ENCODE measurements at regions not wholly inside any gene's neighbourhood (a gene's known extent, or its start where the extent isn't known, plus 50 kb on each side); places are given as distances from the start of the nearest gene placed in this dataset.

- Histone ChIP-seq H3K27me3 (no peaks in the 10 kb centered on the region), H3K27ac (no peak overlapping the region), H3K9me3 (no peaks in the 10 kb centered on the region), H3K36me3 (peaks cover 12% of the 10 kb centered on the region), H3K4me3 (no peak overlapping the region), H3K4me1 (peaks cover 0 to 23% of the 10 kb centered on the region in 2 donors)
- DNase-seq (ENCODE audit: low spot score): no peak
- no peak for TF ChIP-seq CTCF (IDR thresholded peaks at IDR 0.05)
Measured at GRCh38 chr20:19901226-19901625, 115.9 kb upstream of the NAA20 start.

DNA sequence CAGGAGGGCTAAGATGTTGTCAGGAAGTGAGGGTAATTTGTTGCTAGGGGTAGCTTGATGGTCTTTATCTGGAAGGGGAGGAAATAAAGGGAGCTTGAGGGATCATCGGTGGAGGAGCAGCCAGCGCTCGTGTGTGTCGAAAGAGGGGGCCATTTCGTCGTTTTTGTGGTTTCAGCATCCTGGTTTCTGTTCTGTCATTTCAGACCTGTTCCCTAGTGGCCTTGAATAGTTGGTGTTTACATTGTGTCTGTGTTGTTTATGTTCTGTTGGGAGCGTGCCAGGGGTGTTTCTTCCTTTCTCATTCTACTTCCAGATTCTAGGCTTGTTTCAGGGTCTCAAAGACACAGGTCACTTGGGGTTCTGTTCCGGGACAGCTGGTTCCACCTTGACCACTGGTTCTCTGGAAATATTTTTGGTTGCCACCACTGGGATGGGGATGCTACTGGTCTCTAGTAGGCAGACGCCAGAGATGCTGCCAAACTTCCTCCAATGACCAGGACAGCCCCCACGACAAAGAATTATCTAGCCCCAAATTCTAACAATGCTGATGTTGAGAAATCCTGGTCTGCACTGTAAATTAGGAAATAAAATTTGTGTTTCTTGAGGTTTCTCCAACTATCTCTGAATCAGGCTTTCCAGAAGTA, 113.9 kb upstream of the NAA20 start:
- peak overlapping the region in 1 of 2 donors; percentile 40 for H3K27ac ChIP-seq

GRCh38 chr20:19907326-19908056, 109.7 kb upstream of the NAA20 start:
- DNase-seq (ENCODE audit: low spot score): no peak
- H3K27ac ChIP-seq: no peak overlapping the region

More for the DNA sequence above, 113.9 kb upstream of the NAA20 start:
- no peaks in the 10 kb centered on the region for H3K9me3 ChIP-seq
- no peaks in the 10 kb centered on the region for H3K36me3 ChIP-seq
- peaks cover 0 to 35% of the 10 kb centered on the region in 2 donors for H3K4me1 ChIP-seq
- TF ChIP-seq CTCF (IDR thresholded peaks at IDR 0.05): peak in 1 of 2 donors; percentile 42
- H3K27me3 ChIP-seq: no peaks in the 10 kb centered on the region
- peak; percentile 67 for DNase-seq (ENCODE audit: low spot score)
- no peak overlapping the region for H3K4me3 ChIP-seq

GRCh38 chr20:19908576-19908975, 108.6 kb upstream of the NAA20 start:
- Histone ChIP-seq H3K4me1 (peaks cover 0 to 49% of the 10 kb centered on the region in 2 donors), H3K36me3 (no peaks in the 10 kb centered on the region), H3K27me3 (no peaks in the 10 kb centered on the region), H3K27ac (peak overlapping the region in 1 of 2 donors; percentile 69), H3K4me3 (no peak overlapping the region), H3K9me3 (no peaks in the 10 kb centered on the region)
- no peak for TF ChIP-seq CTCF (IDR thresholded peaks at IDR 0.05)
- DNase-seq (ENCODE audit: low spot score): no peak

More at GRCh38 chr20:19907326-19908056, 109.7 kb upstream of the NAA20 start:
- no peaks in the 10 kb centered on the region for H3K36me3 ChIP-seq
- no peak overlapping the region for H3K4me3 ChIP-seq
- H3K9me3 ChIP-seq: no peaks in the 10 kb centered on the region
- peaks cover 0 to 54% of the 10 kb centered on the region in 2 donors for H3K4me1 ChIP-seq
- no peaks in the 10 kb centered on the region for H3K27me3 ChIP-seq
- TF ChIP-seq CTCF (IDR thresholded peaks at IDR 0.05): no peak

DNA sequence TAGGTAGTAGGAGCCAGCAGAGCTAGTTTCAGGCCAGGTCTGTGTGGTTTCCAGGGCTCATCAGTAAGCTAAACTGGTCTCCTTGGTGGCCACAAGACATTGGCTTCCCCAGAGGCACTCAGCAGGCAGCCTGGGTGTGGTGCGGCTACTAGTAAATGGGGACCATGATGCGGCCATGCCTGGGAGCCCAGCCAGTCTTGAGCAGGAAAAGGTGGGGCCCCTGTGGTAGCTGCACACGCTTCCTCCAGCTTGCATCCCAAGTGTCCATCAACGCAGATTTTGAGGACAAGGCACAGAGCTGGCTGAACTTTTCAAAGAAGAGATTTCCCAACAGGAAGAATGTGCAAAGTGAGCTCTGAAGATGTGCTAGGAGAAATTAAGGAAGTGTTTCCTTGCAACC, 107.4 kb upstream of the NAA20 start:
- peak; percentile 91 for DNase-seq (ENCODE audit: low spot score)
- Histone ChIP-seq H3K9me3 (no peaks in the 10 kb centered on the region), H3K27ac (peak overlapping the region; percentile 55 to 69), H3K27me3 (no peaks in the 10 kb centered on the region), H3K4me1 (peaks cover 0 to 55% of the 10 kb centered on the region in 2 donors), H3K36me3 (no peaks in the 10 kb centered on the region), H3K4me3 (no peak overlapping the region)
- no peak for TF ChIP-seq CTCF (IDR thresholded peaks at IDR 0.05)
